ENCODE measurements at regions not wholly inside any gene's neighbourhood (a gene's known extent, or its start where the extent isn't known, plus 50 kb on each side); places are given as distances from the start of the nearest gene placed in this dataset.

- Mint-ChIP-seq H3K4me1 (peaks cover 52% of the 10 kb centered on the region), H3K9me3 (peaks cover 2% of the 10 kb centered on the region), H3K36me3 (no peaks in the 10 kb centered on the region), H3K27ac (peak overlapping the region; percentile 85), H3K4me3 (peak overlapping the region; percentile 33), H3K27me3 (ENCODE audit: insufficient read depth, low read depth) (peaks cover 17% of the 10 kb centered on the region)
- H4K20me1 ChIP-seq (ENCODE audit: low read depth): no peaks in the 10 kb centered on the region
- no peak overlapping the region for H3K4me2 ChIP-seq
- no peak overlapping the region for H3K9ac ChIP-seq
- peaks cover 18% of the 10 kb centered on the region for H3F3A ChIP-seq (ENCODE audit: low read depth)
- TF ChIP-seq EZH2phosphoT487 (IDR thresholded peaks at IDR 0.05) (no peak), EZH2 (IDR thresholded peaks at IDR 0.05) (no peak), CTCF (IDR thresholded peaks at IDR 0.05) (no peak)
- H3K4me3 ChIP-seq: no peak overlapping the region
- no peaks in the 10 kb centered on the region for H3K27me3 ChIP-seq
- H3K27ac ChIP-seq: no peak overlapping the region
- H3K4me1 ChIP-seq: peaks cover 22% of the 10 kb centered on the region
- no peaks in the 10 kb centered on the region for H3K36me3 ChIP-seq
- H3K79me2 ChIP-seq (ENCODE audit: low read depth): no peaks in the 10 kb centered on the region
- H3K9me3 ChIP-seq (ENCODE audit: low read depth): no peaks in the 10 kb centered on the region
- no peak overlapping the region for H2AFZ ChIP-seq (replicated peaks)
- DNase-seq (ENCODE audit: low spot score): no peak
Observed at GRCh38 chr5:174336479-174336878, 291.0 kb downstream of the NSG2 start.

- Histone ChIP-seq H3K79me2 (ENCODE audit: low read depth) (no peaks in the 10 kb centered on the region), H3K4me2 (peak overlapping the region; percentile 47), H3F3A (ENCODE audit: low read depth) (peaks cover 18% of the 10 kb centered on the region), H3K27me3 (no peaks in the 10 kb centered on the region), H3K4me1 (peaks cover 22% of the 10 kb centered on the region), H3K36me3 (no peaks in the 10 kb centered on the region), H3K9ac (no peak overlapping the region), H3K4me3 (no peak overlapping the region), H2AFZ (replicated peaks) (no peak overlapping the region), H4K20me1 (ENCODE audit: low read depth) (no peaks in the 10 kb centered on the region), H3K9me3 (ENCODE audit: low read depth) (no peaks in the 10 kb centered on the region), H3K27ac (no peak overlapping the region)
- peaks cover 14% of the 10 kb centered on the region for H3K27me3 Mint-ChIP-seq (ENCODE audit: insufficient read depth, low read depth)
- DNase-seq (ENCODE audit: low spot score): peak; percentile 44
- H3K4me3 Mint-ChIP-seq: peak overlapping the region; percentile 33
- no peaks in the 10 kb centered on the region for H3K36me3 Mint-ChIP-seq
- peak overlapping the region; percentile 85 for H3K27ac Mint-ChIP-seq
- no peak for TF ChIP-seq EZH2phosphoT487 (IDR thresholded peaks at IDR 0.05)
- no peak for TF ChIP-seq CTCF (IDR thresholded peaks at IDR 0.05)
- TF ChIP-seq EZH2 (IDR thresholded peaks at IDR 0.05): no peak
- peaks cover 2% of the 10 kb centered on the region for H3K9me3 Mint-ChIP-seq
- H3K4me1 Mint-ChIP-seq: peaks cover 48% of the 10 kb centered on the region
Observed at GRCh38 chr5:174337276-174338184, 292.0 kb downstream of the NSG2 start.

GRCh38 chr5:174338185-174339010 lies 292.9 kb downstream of the NSG2 start:
- H3K27me3 Mint-ChIP-seq (ENCODE audit: insufficient read depth, low read depth): peaks cover 11% of the 10 kb centered on the region
- H3K9me3 ChIP-seq (ENCODE audit: low read depth): no peaks in the 10 kb centered on the region
- no peaks in the 10 kb centered on the region for H4K20me1 ChIP-seq (ENCODE audit: low read depth)
- peak overlapping the region; percentile 21 for H2AFZ ChIP-seq (replicated peaks)
- peaks cover 18% of the 10 kb centered on the region for H3F3A ChIP-seq (ENCODE audit: low read depth)
- H3K4me2 ChIP-seq: peak overlapping the region; percentile 47
- H3K36me3 ChIP-seq: no peaks in the 10 kb centered on the region
- no peaks in the 10 kb centered on the region for H3K9me3 Mint-ChIP-seq
- TF ChIP-seq EZH2phosphoT487 (IDR thresholded peaks at IDR 0.05) (no peak), EZH2 (IDR thresholded peaks at IDR 0.05) (no peak), CTCF (IDR thresholded peaks at IDR 0.05) (no peak)
- H3K36me3 Mint-ChIP-seq: no peaks in the 10 kb centered on the region
- peak; percentile 23 for DNase-seq (ENCODE audit: low spot score)
- peak overlapping the region; percentile 86 for H3K27ac Mint-ChIP-seq
- peak overlapping the region; percentile 36 for H3K4me3 Mint-ChIP-seq
- peaks cover 22% of the 10 kb centered on the region for H3K4me1 ChIP-seq
- no peaks in the 10 kb centered on the region for H3K79me2 ChIP-seq (ENCODE audit: low read depth)
- peaks cover 46% of the 10 kb centered on the region for H3K4me1 Mint-ChIP-seq
- H3K4me3 ChIP-seq: no peak overlapping the region
- H3K9ac ChIP-seq: no peak overlapping the region
- H3K27me3 ChIP-seq: no peaks in the 10 kb centered on the region
- H3K27ac ChIP-seq: peak overlapping the region; percentile 1

Measured in neural progenitor cell (in vitro differentiated cells).